Neural progenitor cell (in vitro differentiated cells): ENCODE measurements at regions not wholly inside any gene's neighbourhood (a gene's known extent, or its start where the extent isn't known, plus 50 kb on each side); places are given as distances from the start of the nearest gene placed in this dataset.

ENCODE experiments used
- CTCF ChIP-seq: fragments of 200-600 bp; sonication (generic); IDR thresholded peaks from 2 replicates; pipeline ENCODE4 v1.5.1; 2017; ENCODE audit warnings: antibody characterized with exemption, mild to moderate bottlenecking
- EZH2 ChIP-seq: fragments of 200-600 bp; sonication (generic); IDR thresholded peaks from 2 replicates; pipeline ENCODE4 v1.6.1; 2017; ENCODE audit warnings: antibody characterized with exemption, mild to moderate bottlenecking, moderate library complexity
- EZH2phosphoT487 ChIP-seq: fragments of 200-600 bp; sonication (generic); IDR thresholded peaks from 2 replicates; pipeline ENCODE4 v1.6.1; 2017; ENCODE audit warnings: antibody characterized with exemption

GRCh38 chr3:124056846-124057245 is 64.9 kb upstream of the ROPN1 start:
- TF ChIP-seq CTCF (no peak), EZH2phosphoT487 (no peak), EZH2 (no peak)
